ENCODE measurements at regions not wholly inside any gene's neighbourhood (a gene's known extent, or its start where the extent isn't known, plus 50 kb on each side); places are given as distances from the start of the nearest gene placed in this dataset.
"Not testable (repeated sequence)": the region's sequence is repeated elsewhere in the genome, so short reads cannot be mapped to it uniquely, and the experiment has no call there.

DNA sequence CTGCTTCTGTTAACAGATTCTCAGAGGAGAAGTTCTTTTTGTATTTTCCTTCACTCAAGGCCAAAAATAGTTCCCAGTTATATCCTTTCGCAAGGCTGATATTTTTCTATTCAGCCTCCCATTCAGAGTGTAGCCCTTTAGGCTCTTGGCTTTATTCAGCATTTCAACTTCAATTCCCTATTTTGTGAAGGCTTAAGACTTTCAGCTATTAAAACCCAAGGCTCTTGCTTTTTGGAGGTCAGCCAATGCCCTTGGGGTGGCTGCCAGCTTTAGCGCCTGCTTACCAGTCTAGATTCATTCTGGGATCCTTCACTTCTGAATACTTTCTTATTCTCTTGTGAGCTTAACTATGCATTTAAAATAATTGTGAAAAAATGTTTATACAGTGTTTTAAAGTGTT is 57.3 kb upstream of the ADGRA3 start:
- no peak for DNase-seq

DNA sequence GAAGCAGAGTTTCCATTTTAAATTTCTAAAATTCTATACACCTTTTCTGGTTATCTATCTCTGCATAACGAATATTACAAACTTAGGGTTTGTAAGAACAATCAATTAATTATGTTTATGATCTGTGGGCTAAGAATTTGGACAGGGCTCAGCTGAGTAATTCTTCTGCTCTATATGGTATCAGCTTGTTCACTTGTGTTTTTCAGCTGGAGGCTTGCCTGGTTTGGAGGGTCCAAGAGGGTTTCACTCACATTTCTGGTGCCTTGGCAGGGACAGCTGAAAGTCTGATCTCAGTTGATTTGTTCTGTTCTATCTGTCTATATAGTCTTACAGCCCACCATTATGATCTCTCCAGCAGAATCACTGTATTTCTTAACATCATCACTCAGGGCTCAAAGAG is 57.8 kb upstream of the ADGRA3 start:
- no peak for DNase-seq

DNA sequence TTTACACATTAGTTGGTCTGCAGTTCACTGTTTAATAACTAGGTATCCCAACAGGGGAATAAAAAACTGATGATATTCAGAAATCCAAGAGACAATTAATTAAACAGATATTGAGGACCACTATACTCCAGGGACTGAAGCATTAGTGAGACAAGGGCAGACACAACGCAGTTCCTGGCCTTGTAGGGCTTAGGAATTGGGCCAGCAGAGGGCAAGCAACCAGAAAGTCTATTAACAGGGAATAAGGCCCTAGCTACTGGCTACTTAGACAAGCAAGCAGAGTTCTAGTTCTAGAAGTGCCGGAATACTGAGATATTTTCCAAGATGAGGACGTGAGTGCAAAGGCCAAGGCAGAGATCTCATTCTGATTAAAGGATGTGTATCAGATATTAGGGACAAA is 58.6 kb upstream of the ADGRA3 start:
- no peak for DNase-seq

DNA sequence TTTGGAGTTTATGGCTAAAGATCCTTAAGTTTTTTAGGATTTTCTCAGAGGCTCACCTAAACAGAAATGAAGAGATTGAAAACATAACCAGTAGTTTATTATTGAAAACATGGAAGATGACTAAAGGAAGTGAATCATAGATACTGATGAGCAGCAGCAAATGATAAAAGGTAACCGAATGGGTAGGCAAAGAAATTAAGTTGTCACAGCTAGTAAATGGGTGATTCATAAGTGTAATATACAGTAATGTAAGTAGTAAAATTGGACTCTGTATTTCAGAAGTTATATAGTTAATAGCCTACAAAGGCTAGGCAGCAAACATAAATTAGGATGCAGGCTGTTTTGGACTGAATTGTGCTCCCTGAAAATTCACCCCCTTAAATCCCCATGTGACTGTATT is 59.0 kb upstream of the ADGRA3 start:
- DNase-seq = no peak

DNA sequence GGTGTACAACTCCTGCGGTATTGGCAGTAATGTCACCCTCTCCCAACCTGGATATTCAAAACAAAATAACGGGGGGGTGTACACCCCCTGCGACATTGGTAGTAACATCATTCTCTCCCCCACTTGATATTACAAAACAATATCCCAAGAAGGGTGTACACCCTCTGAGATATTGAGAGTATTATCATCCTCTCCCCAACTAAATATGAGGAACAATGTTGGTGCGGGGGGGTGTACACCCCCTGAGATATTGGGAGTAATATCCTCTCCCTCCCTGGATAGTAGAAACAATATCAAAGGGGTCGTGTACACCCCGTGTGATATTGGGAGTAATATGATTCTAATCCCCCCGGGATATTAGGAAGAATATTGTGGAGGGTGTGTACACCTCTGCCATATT is 71.4 kb upstream of the ADGRA3 start:
- DNase-seq = no peak

DNA sequence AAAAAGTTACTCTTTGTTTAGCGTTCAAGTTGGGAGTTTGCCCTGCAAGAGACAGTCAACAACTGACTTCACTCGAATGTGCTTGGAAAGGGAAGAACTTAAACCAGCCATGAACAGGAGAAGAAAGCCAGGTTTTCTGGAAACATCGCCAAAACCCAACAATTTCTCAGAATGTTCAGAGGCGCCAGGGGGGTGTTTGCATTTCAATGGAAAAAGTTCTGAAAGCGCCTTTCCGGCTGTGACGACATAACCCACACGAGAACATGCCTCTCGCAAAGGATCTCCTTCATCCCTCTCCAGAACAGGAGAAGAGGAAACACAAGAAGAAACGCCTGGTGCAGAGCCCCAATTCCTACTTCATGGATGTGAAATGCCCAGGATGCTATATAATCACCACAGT is 78.1 kb upstream of the ADGRA3 start:
- no peak for DNase-seq

DNA sequence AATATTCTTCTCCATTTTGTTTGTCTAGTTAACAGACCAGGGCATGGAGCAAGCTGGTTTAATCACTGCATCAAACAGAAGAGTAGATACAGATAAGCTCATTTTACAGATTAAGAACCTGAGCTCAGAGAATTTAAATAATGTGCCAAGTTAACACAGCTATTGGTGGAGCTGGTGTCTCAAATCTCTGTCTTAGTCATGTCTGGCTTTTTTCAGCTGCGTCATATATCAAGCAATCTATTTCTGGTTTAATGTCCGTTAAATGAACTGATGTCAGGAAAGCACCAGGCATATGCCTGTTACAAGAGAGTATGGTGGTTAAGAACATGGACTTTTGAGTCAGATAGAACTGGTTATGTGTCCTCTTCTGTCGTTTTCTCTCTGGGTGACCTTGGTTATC is 79.8 kb upstream of the ADGRA3 start:
- no peak for DNase-seq

DNA sequence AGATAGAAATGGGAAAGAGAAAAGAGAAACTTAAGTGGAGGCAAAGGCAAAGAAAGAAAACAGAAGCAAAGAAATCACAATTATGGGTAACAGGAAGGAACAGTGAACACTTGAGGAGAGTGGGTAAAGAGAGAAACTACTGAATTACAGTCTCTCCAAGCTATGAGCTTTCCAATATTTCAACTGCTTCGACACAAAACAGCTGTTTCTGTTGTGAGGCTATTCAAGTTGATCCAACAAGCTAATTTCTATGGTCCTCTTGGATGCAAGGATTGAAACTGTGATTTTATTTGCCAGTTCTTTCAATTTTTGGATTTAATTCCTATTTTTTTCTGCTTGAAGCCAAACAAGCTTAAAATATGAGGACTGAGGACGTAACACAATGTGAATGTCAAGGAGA is 80.5 kb upstream of the ADGRA3 start:
- no peak for DNase-seq

DNA sequence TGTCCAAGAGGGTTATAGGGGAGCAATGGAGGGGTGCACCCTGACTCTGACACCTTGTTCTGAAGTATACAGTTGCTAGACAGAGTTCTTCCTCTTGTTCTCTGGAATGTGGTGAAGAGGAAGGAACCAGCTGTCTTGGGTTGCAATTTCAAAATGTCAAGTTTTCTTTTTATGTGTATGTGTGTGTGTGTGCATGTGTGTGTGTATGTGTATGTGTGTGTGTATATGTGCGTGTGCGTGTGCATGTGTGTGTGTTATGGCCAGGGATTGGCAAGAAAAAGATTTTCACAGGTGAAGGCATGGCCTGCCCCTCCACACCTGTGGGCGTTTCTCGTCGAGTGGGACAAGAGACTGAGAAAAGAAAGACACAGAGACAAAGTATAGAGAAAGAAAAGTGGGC is 81.6 kb upstream of the ADGRA3 start:
- no peak for DNase-seq

DNA sequence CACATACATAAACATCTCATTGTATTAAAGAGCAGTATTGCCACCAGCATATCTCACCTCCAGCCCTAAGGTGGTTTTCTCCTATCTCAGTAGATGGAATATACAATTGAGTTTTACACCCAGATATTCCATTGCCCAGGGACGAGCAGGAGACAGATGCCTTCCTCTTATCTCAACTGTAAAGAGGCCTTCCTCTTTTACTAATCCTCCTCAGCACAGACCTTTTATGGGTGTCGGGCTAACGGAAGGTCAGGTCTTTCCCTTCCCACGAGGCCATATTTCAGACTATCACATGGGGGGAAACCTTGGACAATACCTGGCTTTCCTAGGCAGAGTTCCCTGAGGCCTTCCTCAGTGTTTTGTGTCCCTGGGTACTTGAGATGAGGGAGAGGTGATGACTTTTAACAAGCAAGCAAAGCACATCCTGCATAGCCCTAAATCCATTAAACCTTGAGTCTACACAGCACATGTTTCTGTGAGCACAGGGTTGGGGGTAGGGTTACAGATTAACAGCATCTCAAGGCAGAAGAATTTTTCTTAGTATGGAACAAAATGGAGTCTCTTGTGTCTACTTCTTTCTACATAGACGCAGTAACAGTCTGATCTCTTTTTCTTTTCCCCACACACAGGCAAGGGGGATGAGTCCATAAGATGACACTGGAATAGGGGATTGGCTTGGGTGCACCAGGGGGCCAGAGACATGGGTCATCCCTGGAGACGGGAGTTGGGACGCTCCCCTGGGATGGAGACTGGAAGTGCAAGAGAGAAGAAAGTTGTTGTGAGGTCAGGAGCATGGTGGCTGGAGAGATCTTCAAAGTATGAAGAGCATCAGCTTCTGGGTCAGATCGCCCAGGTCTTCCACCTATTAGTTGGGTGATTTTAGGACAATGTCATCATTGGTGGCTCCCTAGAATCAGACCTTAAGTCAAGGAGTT is 82.5 kb upstream of the ADGRA3 start:
- DNase-seq = not testable (repeated sequence)

DNA sequence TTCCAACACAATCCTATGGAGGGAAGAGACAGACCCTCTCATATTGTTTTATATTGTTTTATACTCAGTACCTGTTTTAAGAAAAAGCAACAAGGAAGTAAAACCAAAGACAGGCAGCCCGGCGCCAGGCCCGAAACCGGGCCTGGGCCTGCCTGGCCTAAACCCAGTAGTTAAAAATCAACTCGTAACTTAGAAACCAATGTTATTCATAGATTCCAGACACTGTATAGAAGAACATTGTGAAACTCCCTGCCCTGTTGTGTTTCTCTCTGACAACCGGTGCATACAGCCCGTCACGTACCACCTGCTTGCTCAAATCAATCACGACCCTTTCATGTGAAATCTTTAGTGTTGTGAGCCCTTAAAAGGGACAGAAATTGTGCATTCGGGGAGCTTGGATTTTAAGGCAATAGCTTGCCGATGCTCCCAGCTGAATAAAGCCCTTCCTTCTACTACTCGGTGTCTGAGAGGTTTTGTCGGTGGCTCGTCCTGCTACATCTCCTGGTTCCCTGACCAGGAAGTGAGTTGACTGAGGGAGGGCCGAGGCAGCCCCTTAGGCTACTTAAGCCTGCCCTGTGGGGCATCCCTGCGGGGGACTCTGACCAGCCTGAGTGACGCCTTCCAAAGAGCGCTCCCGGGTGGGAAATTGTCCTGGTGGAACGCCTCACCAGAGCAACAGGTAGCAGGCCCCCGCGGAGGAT is 83.5 kb upstream of the ADGRA3 start:
- not testable (repeated sequence) for DNase-seq

DNA sequence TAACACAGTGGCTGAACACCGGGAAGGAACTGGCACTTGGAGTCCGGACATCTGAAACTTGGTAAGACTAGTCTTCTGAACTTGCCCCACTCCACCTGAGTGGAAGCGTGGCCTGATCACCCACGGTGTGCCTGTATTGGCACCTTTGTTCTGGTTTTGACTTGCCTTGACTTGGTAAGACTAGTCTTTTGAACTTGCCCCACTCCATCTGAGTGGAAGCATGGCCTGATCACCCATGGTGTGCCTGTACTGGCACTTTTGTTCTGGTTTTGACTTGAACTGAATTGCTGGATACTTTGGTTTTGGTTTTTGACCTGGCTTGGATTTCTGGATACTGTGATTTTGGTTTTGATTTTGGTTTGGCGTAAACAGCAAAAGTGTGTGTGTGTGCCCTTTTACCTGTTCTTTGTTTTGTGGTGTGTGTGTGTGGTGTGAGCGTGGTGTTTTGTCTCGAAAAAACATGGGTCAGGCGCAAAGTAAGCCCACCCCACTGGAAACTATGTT is 84.1 kb upstream of the ADGRA3 start:
- not testable (repeated sequence) for DNase-seq

DNA sequence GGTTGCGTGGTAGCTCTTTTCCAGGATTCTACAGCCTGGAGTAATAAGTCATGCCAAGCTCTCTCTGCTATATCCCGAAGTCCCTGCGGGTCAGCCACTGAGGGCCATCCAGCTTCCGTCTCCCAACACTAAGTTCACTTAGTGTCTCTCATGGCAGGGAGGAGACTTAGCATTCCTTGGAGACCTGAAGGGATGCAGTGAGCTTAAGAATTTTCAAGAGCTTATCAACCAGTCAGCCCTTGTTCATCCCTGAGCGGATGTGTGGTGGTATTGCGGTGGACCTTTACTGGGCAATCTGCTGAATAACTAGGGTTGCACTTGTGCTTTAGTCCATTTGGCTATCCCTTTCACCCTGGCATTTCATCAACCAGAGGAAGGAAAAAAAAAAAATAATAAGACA is 85.8 kb upstream of the ADGRA3 start:
- DNase-seq = not testable (repeated sequence)

DNA sequence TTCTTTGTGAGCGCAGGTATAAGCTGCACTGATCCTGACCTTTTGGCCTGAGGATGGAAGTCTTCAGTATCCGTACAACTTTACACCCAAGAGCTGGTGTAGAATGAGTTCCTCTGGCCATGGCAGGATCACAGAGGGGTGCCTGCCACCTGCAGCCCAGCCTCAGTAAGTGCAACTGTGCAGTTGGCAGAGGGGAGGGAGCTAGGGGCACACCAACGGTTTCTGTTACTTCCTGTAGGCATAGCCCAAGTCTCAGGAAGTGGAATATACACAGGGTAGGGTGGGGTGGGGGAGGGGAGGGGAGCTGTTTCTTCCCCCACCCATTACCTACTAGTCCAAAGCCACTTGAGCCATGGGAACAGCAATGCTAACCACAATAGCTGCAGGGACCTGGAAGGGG is 85.4 kb upstream of the GBA3 start:
- DNase-seq = peak; percentile 50

DNA sequence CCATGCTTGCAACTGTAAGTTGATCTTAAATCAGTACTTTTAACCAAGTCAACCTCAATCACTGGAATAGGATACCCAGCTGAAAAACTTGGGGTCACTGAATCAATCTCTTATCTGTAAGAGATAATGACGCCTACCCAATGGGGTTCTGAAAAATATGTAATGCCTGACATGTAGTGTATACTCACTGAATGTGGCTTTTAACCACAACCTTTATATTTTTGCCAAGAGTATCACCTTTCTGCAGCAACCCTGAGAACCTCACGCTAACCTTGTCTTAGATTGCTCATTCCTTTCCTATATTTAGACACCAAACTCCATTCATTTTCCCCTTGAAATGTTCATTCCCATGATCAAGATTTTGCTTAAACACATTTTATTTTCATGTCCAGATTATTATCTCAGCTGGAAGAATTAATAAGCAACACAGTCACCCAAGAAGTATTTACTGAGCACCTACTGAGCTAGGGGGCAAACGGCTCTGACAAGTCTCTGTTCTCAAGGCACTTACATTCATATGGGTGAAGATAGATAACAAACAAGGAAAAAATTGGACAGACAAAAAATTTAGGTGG is 82.7 kb upstream of the GBA3 start:
- not testable (repeated sequence) for DNase-seq

DNA sequence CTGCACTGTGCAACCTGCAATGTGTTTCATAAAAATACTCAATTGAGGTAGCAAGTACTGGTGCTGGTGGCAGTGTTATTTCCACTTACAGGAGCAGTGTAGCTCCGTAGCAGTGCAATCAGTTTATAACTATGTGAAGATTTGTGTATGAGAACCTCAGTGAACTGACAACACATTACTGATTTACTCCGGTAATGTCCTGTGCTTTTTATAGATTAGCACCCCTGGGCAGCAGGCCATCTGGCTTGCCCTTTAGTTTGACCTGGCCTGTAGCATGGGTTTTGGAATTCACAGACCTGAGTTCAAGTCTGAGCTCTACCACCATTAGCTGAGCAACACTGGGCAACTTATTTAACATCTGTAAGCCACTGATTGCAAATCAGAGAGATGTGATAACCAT is 78.6 kb upstream of the GBA3 start:
- DNase-seq = no peak

DNA sequence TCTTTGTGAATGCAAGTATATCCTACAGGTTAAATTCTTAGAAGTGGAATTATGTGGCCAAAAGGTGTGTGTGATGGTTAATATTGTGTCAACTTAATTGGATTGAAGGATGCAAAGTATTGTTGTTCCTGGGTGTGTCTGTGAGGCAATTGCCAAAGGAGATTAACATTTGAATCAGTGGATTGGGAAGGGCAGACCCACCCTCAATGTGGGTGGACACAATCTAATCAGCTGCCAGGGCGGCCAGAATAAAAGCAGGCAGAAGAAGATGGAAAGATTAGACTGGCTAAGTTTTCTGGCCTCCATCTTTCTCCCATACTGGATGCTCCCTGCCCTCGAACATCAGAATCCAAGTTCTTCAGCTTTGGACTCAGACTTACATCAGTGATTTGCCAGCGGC is 76.2 kb upstream of the GBA3 start:
- DNase-seq = no peak

DNA sequence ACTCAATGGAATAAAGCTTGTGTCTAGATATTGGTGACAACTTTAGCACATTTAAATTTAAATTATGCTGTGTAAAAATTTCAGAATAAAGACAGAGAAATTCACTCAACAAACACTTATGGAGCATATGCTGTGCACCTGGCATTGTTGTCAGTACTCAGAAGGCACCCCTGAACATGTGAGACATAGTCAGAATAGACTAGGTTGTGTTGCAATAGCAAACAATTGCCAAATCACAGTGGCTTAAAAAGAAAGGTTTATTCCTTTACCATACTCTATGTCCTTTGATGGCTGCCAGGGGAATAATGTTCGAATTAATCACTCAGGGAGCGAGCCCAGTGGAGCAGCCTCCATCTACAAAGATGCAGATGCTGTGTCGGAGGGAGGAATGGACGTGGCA is 72.6 kb upstream of the GBA3 start:
- not testable (repeated sequence) for DNase-seq

DNA sequence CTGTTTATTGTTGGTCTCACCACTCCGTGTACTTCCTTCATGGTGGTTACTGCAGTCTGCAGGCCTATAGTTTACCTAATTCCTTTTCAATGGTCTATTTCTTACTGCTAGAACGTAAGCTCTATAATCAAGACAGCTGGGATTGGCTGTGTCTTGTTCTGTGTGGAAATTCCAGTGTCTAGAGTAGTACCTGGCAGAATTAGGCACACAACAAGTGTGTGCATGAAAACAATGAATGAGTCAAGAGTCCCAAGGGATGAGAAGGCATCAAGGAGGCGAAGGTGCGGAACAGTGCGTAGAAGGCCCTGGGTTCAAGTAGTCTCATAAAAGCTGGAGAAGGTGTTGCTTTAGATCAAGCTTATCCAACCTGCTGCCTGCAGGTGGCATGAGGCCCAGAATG is 70.8 kb upstream of the GBA3 start:
- DNase-seq = not testable (repeated sequence)

DNA sequence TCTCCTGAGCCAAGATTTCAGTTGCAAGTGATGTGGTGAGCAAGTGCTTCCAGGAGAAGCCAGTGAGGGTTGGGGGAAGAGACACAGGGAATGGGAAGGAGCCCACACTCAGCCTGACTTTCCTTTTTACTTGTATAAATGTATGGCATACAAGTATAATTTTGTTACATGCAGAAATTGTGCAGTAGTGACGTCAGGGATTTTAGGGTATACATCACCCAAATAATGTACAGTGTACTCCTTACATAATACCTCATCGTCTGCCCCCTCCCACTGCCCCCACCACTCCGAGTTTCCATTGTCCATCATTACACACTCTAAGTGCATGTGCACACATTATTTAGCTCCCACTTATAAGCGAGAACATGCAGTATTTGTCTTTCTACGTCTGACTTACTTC is 68.7 kb upstream of the GBA3 start:
- not testable (repeated sequence) for DNase-seq

DNA sequence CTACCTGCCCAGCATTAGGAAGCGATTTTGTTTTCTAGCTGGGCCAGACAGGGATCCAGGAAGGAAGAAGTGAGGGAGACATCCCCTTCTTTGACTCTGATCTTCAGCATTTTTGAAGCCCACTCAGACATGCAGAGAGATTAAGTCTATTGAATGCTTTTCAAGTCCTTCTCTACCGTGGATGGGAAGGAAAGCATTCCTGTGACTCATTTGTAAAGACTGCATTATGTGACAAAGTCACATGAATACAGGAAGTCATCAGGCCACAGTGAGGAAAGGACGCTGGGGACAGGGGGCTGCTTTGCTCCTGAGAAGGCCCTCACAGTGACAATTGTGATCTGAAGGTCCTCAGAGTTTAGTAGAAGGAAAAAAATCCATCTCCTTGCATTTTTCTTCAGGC is 67.4 kb upstream of the GBA3 start:
- DNase-seq = no peak

DNA sequence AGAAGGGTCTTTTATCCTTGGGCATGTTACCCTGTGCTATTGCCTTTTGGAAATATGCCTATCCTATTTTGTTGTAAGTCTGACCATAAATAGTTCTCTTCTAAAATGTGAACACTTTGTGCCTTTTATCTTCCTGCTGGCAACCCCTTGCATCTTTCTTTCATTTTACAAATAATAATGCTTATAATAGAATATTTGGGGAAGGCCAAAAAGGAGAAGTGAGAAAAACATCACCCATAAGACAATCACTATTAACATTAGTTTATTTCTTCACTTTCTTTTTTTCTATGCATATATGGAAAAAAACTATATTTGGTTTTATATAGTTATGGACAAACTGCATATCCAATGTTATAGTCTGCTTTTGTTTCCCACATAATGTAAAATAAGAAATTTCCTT is 64.9 kb upstream of the GBA3 start:
- not testable (repeated sequence) for DNase-seq

DNA sequence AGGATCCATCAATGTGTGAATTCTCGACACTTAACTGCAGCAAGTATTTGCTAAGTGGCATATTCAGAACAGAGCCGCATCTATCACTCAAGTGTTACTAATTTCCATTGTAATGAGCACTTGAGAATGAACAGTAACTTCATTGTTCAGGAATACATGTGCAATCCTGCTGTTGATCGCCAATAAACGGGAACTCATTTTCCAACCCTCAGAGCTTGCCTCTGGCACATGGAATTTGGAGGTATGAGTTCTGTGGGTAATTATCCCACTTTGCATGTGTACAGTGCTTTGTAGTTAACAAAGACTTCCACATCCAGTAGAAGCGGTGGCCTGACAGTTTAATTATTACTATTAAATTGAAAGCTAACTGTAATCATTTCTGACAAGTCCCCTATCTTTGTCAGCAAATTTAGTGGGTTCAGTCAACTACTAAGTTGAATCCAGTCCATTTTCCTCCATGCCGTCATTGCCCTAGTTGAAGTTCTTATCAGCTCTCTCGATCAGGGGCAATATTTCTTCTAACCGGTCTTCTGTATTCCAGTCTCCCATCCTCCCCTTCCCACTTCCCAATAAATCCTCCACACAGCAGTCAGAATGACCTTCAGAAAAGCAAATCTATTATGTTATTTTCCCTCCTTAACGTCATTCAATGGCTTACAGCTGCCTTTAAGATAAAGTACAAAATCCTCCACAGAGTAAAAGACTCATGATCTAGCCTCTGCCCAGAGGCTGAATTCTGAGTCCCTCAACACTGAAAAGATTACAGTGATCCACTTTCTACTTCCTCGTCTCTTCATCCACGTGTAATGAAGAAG is 62.4 kb upstream of the GBA3 start:
- DNase-seq = not testable (repeated sequence)
